ENCODE measurements at regions not wholly inside any gene's neighbourhood (a gene's known extent, or its start where the extent isn't known, plus 50 kb on each side); places are given as distances from the start of the nearest gene placed in this dataset.

- Histone ChIP-seq H3K14ac (ENCODE audit: insufficient read length) (no peak overlapping the region), H3K56ac (replicated peaks; ENCODE audit: insufficient read length, low read depth, low read length) (no peak overlapping the region), H4K20me1 (replicated peaks in 1 of 2; ENCODE audit: control insufficient read depth in 1 of 2, insufficient read depth in 2 of 2, low read length in 2 of 2) (no peaks in the 10 kb centered on the region), H3K23ac (ENCODE audit: insufficient read length) (no peak overlapping the region), H3K18ac (ENCODE audit: extremely low read depth, low read length) (no peak overlapping the region), H3K9ac (replicated peaks in 1 of 4; ENCODE audit: extremely low read depth in 1 of 4, low read depth in 3 of 4, low read length in 3 of 4) (no peak overlapping the region), H3K79me1 (ENCODE audit: low read depth, low read length) (no peaks in the 10 kb centered on the region), H3K27ac (ENCODE audit: low read depth, low read length) (no peak overlapping the region), H2BK120ac (replicated peaks; ENCODE audit: low read depth, low read length) (no peak overlapping the region), H3K4me1 (replicated peaks in 1 of 4; ENCODE audit: control insufficient read depth in 3 of 4, insufficient read depth in 4 of 4, low read length in 3 of 4) (peaks cover 0 to 5% (median 2%) of the 10 kb centered on the region in 4 experiments; a peak in 4 of 7 replicates), H3K4me3 (ENCODE audit: extremely low read depth in 1 of 4, insufficient read depth in 2 of 4, low read depth in 3 of 4, low read length in 4 of 4) (no peak overlapping the region), H2BK12ac (ENCODE audit: low read depth, low read length) (no peak overlapping the region), H2BK5ac (ENCODE audit: low read depth, low read length) (no peak overlapping the region), H2AFZ (ENCODE audit: low read length) (no peak overlapping the region), H3K9me3 (ENCODE audit: insufficient read depth in 2 of 2, low read depth in 1 of 2, low read length in 1 of 2) (no peaks in the 10 kb centered on the region), H2BK15ac (ENCODE audit: low read length) (no peak overlapping the region), H4K91ac (replicated peaks; ENCODE audit: insufficient read length, low read length) (no peak overlapping the region), H3K23me2 (ENCODE audit: low read depth, low read length) (no peaks in the 10 kb centered on the region), H3K79me2 (ENCODE audit: control insufficient read depth in 1 of 2, insufficient read depth in 2 of 2, low read length in 2 of 2) (no peaks in the 10 kb centered on the region), H3K4ac (replicated peaks; ENCODE audit: insufficient read length, low read depth, low read length) (no peak overlapping the region), H4K5ac (ENCODE audit: insufficient read length, low read depth, low read length) (no peak overlapping the region), H3K4me2 (ENCODE audit: insufficient read depth in 1 of 2, low read depth in 2 of 2, low read length in 2 of 2) (no peak overlapping the region), H2BK20ac (ENCODE audit: low read length) (no peak overlapping the region), H4K8ac (ENCODE audit: extremely low read depth, insufficient read depth, low read length) (no peak overlapping the region), H2AK5ac (ENCODE audit: low read depth, low read length) (no peak overlapping the region), H3K36me3 (ENCODE audit: control insufficient read depth in 2 of 4, insufficient read depth in 4 of 4, low read length in 3 of 4) (no peaks in the 10 kb centered on the region), H3K27me3 (replicated peaks in 1 of 4; ENCODE audit: control insufficient read depth in 3 of 4, extremely low read depth in 1 of 4, insufficient read depth in 3 of 4, low read length in 3 of 4) (no peaks in the 10 kb centered on the region)
- CTCF ChIA-PET (ENCODE audit: partially characterized antibody) = interaction anchor here (1.0 kb wide), 1 partner anchor 26 kb away, joined by 3 read pairs; no protein-coding TSS in a partner anchor
- POLR2A ChIA-PET (ENCODE audit: partially characterized antibody) = no interaction called here
- 96% methylated on average over 1 of the region's 1 CpG; no CpG with 5 or more reads in 1 of the 2 experiments for WGBS, 2 experiments (ENCODE audit: extremely low coverage in 1 of 2, insufficient coverage in 1 of 2, insufficient read length in 1 of 2, insufficient replicate concordance in 2 of 2, low coverage in 1 of 2, low lambda C conversion rate in 2 of 2, missing lambda C conversion rate in 1 of 2)
- DNase-seq (ENCODE audit: low read depth in 1 of 2, low spot score in 2 of 2) = no peak
- no peak for FAIRE-seq
- TF ChIP-seq PHF8 (conservative IDR thresholded peaks at IDR 0.05; ENCODE audit: low read depth, low read length) (no peak), SP2 (IDR thresholded peaks at IDR 0.05; ENCODE audit: low read length) (no peak), ASH2L (IDR thresholded peaks at IDR 0.05; ENCODE audit: low read length) (no peak), TAF7 (optimal IDR thresholded peaks at IDR 0.05; ENCODE audit: borderline replicate concordance, low read depth, low read length) (no peak), RAD21 (IDR thresholded peaks at IDR 0.05 in 1 of 2, conservative IDR thresholded peaks at IDR 0.05 in 1 of 2; ENCODE audit: low read depth in 2 of 2, low read length in 2 of 2) (no peak), TEAD4 (IDR thresholded peaks at IDR 0.05; ENCODE audit: low read depth, low read length) (no peak), TAF1 (IDR thresholded peaks at IDR 0.05; ENCODE audit: low read depth, low read length) (no peak), POLR2A (IDR thresholded peaks at IDR 0.05; ENCODE audit: control extremely low read depth in 1 of 2, low read depth in 2 of 2, low read length in 2 of 2) (no peak), CBX5 (IDR thresholded peaks at IDR 0.05; ENCODE audit: low read depth, low read length) (no peak), SIN3A (conservative IDR thresholded peaks at IDR 0.05 in 1 of 2, IDR thresholded peaks at IDR 0.05 in 1 of 2; ENCODE audit: low read depth in 1 of 2, low read length in 2 of 2) (no peak), CTBP2 (IDR thresholded peaks at IDR 0.05; ENCODE audit: borderline replicate concordance, insufficient read depth, insufficient read length, low read length) (no peak), NRF1 (IDR thresholded peaks at IDR 0.05; ENCODE audit: low read depth, low read length) (no peak), ATF2 (IDR thresholded peaks at IDR 0.05; ENCODE audit: low read length) (no peak)
Observed at GRCh38 chr7:40977533-40977932, 725.4 kb downstream of the INHBA start.
